Psoas muscle (tissue), 7 donors: ENCODE measurements at regions not wholly inside any gene's neighbourhood (a gene's known extent, or its start where the extent isn't known, plus 50 kb on each side); places are given as distances from the start of the nearest gene placed in this dataset.

Experiments
- ATAC-seq, 4 donors: fragments of 200-7000 bp; cut with Tn5 transposase; one replicate each; pipeline ENCODE4 v1.9.1; 2020; ENCODE audit warnings: moderate library complexity in 3 of 4, mild to moderate bottlenecking in 2 of 4
- DNase-seq, 2 donors: peaks; one replicate each; pipeline ENCODE4 v3.0.0-alpha.2; 2020
- H3K27ac ChIP-seq: fragments of 200-600 bp; one replicate; pipeline ENCODE4 v1.8.0; 2022
- H3K27me3 ChIP-seq, 3 donors: fragments of 200-600 bp in 1 of 3; one replicate each; pipeline versions ENCODE4 v1.6.1 to v1.8.0; 2013 to 2022; ENCODE audit warnings: low read length in 2 of 3, mild to moderate bottlenecking in 2 of 3, moderate library complexity in 1 of 3; ENCODE audit not compliant: insufficient read depth in 3 of 3
- H3K36me3 ChIP-seq, 2 donors: fragments of 200-600 bp in 1 of 2; one replicate each; pipeline versions ENCODE4 v1.6.1 to v1.8.0; 2013 to 2022; ENCODE audit warnings: low read depth in 1 of 2, mild to moderate bottlenecking in 1 of 2, moderate library complexity in 1 of 2; ENCODE audit not compliant: insufficient read depth in 1 of 2
- H3K4me1 ChIP-seq: fragments of 200-600 bp; one replicate; pipeline ENCODE4 v1.8.0; 2022
- H3K4me3 ChIP-seq: fragments of 200-600 bp; one replicate; pipeline ENCODE4 v1.8.0; 2022; ENCODE audit warnings: mild to moderate bottlenecking
- H3K9me3 ChIP-seq: fragments of 200-600 bp; one replicate; pipeline ENCODE4 v1.8.0; 2022
- WGBS, 3 donors: extraction: QIAGEN DNeasy Blood & Tissue Kit; methylation state at CpG; one replicate each; pipeline versions ENCODE4 v1.1.6 to v1.1.7; 2013; 5-methylcytosine and 5-hydroxymethylcytosine counted together
- intact Hi-C, 2 donors: fragments of 100-400 bp; cut with DNase I; formaldehyde crosslinking; loops; one replicate each; pipeline versions ENCODE4 v1.11.0 to v1.14.2; 2022
- TF ChIP-seq, protein P1 (sequence below): fragments of 200-600 bp; IDR thresholded peaks from one replicate; pipeline ENCODE4 v1.8.0; 2022; ENCODE audit warnings: antibody characterized with exemption
- donor health status: healthy with polysubstance abuse.
- donor health status: DM: no; HTN: no; CAD: no; lungs with moderate emphysema.
- donor health status: Bipolar disorder and iron deficiency.
- donor health status: healthy.
- donor health status: DM: yes; HTN: yes; CAD: no.
- donor health status: DM: no; HTN: no; CAD: no.
- donor health status: DM: yes; HTN: yes; CAD: no.

DNA sequence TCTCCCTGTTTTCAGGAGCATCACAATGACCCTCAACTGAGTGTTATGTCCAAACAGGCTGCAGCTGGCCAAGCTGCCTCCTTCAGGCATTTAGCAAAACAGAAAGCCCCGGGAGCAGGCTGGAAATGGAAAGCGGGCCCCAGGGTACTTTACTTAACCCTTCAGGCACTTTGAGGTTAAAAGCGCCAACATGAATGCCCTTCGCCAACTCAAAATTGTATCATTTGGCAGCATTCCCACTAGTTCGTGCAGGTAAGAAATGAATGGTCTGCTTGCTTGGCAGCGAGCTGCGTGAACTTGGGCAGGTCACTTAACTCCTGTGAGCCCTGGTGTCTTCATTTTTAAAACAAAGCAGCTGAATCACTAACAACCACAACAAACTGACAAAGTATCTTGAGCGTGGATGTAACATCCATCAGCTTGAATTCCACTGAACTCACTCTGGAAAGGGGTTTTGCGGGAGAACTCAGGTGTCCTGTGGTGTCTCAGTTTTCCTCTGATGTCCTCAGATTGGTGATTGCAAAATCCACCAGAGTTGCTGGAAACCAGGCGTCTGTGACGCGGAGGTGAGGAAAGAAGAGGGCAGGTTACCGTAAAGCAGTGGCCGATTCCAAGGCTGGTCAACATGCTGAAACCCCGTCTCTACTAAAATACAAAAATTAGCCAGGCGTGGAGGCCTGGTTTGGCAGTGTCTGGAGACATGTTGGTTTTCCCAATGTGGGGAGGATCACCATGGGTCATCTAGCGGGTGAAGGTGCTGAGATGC, 118.8 kb upstream of the ZNF217 start:
- no peaks in the 10 kb centered on the region for H3K4me1 ChIP-seq
- 81 to 84% (median 83%) methylated on average over 17 of the region's 17 CpGs for WGBS, 3 donors
- no peak overlapping the region for H3K4me3 ChIP-seq
- TF ChIP-seq, protein P1, sequence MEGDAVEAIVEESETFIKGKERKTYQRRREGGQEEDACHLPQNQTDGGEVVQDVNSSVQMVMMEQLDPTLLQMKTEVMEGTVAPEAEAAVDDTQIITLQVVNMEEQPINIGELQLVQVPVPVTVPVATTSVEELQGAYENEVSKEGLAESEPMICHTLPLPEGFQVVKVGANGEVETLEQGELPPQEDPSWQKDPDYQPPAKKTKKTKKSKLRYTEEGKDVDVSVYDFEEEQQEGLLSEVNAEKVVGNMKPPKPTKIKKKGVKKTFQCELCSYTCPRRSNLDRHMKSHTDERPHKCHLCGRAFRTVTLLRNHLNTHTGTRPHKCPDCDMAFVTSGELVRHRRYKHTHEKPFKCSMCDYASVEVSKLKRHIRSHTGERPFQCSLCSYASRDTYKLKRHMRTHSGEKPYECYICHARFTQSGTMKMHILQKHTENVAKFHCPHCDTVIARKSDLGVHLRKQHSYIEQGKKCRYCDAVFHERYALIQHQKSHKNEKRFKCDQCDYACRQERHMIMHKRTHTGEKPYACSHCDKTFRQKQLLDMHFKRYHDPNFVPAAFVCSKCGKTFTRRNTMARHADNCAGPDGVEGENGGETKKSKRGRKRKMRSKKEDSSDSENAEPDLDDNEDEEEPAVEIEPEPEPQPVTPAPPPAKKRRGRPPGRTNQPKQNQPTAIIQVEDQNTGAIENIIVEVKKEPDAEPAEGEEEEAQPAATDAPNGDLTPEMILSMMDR = no peak
- H3K36me3 ChIP-seq = no peaks in the 10 kb centered on the region
- no peak for ATAC-seq
- no peak for DNase-seq
- intact Hi-C loops = no loop called here
- H3K27ac ChIP-seq = no peak overlapping the region
- no peaks in the 10 kb centered on the region for H3K9me3 ChIP-seq
- no peaks in the 10 kb centered on the region for H3K27me3 ChIP-seq

DNA sequence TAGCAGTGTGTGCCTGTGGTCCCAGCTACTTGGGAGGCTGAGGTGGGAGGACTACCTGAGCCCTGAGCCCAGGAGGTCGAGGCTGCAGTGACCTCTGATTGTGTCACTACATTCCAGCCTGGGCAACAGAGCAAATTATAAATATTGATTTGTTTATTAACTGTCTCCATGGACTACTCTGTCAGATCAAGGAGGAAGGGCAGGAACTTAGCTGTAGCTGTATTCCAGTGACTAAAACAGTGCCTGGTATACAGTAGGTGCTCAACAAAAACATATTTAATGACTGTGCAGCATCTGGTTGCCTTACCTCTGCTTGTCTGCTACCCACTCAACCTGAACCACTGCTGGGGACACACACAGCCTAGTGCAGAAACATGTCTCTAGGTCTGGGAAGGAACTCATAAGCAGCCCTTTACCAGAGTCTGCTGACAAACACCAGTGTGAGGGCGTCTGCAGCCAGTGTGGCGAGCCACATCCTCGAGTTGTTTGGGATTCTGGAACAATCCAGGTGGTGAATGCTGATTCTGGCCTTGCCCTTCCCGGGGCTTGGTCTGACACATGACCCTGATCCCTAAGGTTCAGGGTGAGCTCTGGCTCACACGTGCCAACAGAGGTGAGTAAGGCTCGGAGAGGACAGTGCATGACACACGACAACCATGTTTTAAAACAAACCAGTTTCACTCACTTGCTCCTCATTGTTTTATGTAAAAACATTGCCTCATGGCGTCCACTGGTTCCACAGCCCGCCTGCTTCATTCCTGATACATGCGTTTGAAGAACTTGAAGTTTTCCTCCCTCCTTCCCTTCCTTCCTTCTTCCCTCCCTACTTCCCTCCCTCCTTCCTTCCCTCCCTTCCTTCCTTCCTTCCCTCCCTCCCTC, 117.9 kb upstream of the ZNF217 start:
- no peak for ATAC-seq
- Histone ChIP-seq H3K9me3 (no peaks in the 10 kb centered on the region), H3K4me3 (no peak overlapping the region), H3K4me1 (no peaks in the 10 kb centered on the region), H3K27ac (no peak overlapping the region), H3K36me3 (no peaks in the 10 kb centered on the region), H3K27me3 (no peaks in the 10 kb centered on the region)
- WGBS, 3 donors = 77 to 81% (median 78%) methylated on average over 11 of the region's 11 CpGs
- no peak for DNase-seq
- intact Hi-C loops = no loop called here
- TF ChIP-seq, protein P1 = no peak

DNA sequence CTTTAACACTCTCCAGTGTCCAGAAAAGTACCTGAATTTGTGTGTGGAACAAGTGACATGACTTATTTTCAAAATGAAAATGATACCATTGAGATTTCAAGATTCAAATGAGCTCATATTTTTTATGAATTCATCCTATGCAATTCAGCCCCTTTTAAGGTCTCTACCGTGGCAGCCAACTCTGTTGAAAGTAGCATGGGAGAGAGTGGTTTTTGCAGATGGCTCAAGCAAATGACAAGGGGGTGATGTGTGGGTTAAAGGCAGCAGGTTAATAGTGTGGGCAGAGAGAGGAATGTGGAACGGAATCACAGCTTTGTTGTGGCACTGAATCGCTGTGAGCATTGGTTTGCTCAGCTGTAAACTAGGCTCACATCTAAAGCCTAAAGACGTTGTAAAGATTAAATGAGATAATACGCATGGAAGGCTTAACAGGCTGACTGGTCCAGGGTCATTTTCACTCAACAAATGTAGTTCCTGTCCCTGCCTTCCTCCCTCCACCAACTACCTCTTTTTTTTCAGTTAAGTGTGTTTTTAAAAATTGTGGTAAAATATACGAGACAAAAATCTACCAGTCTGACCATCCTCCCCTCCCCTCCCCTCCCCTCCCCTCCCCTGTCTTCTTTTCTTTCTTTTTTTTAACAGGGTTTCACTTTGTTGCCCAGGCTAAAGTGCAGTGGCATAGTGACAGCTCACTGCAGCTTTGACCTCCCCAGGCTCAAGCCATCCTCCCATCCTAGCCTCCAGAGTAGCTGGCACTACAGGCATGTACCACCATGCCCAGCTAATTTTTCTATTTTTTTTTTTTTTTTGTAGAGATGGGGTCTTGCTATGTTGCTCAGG, 114.7 kb upstream of the ZNF217 start:
- ATAC-seq (no peak), DNase-seq (no peak)
- Histone ChIP-seq H3K4me1 (no peaks in the 10 kb centered on the region), H3K27me3 (no peaks in the 10 kb centered on the region), H3K4me3 (no peak overlapping the region), H3K9me3 (no peaks in the 10 kb centered on the region), H3K27ac (no peak overlapping the region), H3K36me3 (no peaks in the 10 kb centered on the region)
- WGBS, 3 donors = 41 to 55% (median 41%) methylated on average over 6 of the region's 6 CpGs
- TF ChIP-seq, protein P1 = no peak
- intact Hi-C loops = no loop called here

DNA sequence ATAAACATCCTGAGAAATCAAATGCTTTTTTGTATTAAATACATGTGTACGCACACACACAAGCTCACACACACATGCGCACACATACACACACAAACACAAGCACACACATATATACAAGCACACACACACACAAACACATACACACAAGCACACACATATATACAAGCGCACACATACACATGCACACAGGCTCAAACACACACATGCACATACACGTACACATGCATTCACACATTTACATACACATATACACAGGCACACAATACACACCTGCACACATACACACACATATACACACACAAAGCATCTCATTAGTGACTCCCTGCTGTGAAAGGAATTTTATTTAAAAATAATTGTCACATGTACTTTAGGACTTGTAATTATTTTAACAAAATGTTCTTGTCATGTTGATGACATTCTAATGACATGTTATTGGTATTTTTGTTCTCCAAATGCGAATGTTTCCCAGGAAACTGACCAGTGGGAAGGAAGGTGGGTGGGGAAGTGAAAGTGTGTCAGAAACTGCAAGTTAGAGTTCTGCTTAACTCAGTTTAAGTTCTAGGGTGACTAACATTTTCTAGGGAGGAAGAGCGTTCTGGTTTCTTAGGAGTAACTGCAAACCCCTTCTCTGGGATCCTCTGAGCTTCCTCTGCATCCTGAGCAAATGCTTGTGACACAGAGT, 113.9 kb upstream of the ZNF217 start:
- H3K4me1 ChIP-seq = no peaks in the 10 kb centered on the region
- H3K27me3 ChIP-seq = no peaks in the 10 kb centered on the region
- WGBS, 3 donors = 73 to 76% (median 73%) methylated on average over 6 of the region's 6 CpGs
- DNase-seq (no peak), ATAC-seq (no peak)
- H3K9me3 ChIP-seq = no peaks in the 10 kb centered on the region
- TF ChIP-seq, protein P1 = no peak
- H3K36me3 ChIP-seq = no peaks in the 10 kb centered on the region
- intact Hi-C loops = no loop called here
- H3K4me3 ChIP-seq = no peak overlapping the region
- no peak overlapping the region for H3K27ac ChIP-seq
